Activated naive CD4-positive, alpha-beta T cell treated with anti-CD3 and anti-CD28 coated beads, Interleukin-2, amount 50 U/mL, for 24 hours (primary cell): ENCODE measurements at regions not wholly inside any gene's neighbourhood (a gene's known extent, or its start where the extent isn't known, plus 50 kb on each side); places are given as distances from the start of the nearest gene placed in this dataset.

Experiments used
- H3K27ac Mint-ChIP-seq: one replicate; pipeline ENCODE4 v1.8.0; 2021; ENCODE audit warnings: mild to moderate bottlenecking, mixed read lengths
- H3K27me3 Mint-ChIP-seq: one replicate; pipeline ENCODE4 v1.8.0; 2021; ENCODE audit warnings: mixed read lengths
- H3K36me3 Mint-ChIP-seq: one replicate; pipeline ENCODE4 v1.8.0; 2021; ENCODE audit warnings: mixed read lengths
- H3K4me1 Mint-ChIP-seq: one replicate; pipeline ENCODE4 v1.8.0; 2021; ENCODE audit warnings: mixed read lengths
- H3K4me3 Mint-ChIP-seq: one replicate; pipeline ENCODE4 v1.8.0; 2021; ENCODE audit warnings: mild to moderate bottlenecking, mixed read lengths
- H3K9me3 Mint-ChIP-seq: one replicate; pipeline ENCODE4 v1.8.0; 2021; ENCODE audit warnings: mixed read lengths

- H3K4me3 Mint-ChIP-seq: no peak overlapping the region
- no peaks in the 10 kb centered on the region for H3K9me3 Mint-ChIP-seq
- no peak overlapping the region for H3K27ac Mint-ChIP-seq
- H3K36me3 Mint-ChIP-seq: no peaks in the 10 kb centered on the region
- H3K27me3 Mint-ChIP-seq: no peaks in the 10 kb centered on the region
- H3K4me1 Mint-ChIP-seq: no peaks in the 10 kb centered on the region
These were observed 50.8 kb upstream of the INCENP start for GRCh38 chr11:62073061-62073460.

GRCh38 chr11:62071408-62071807 lies 52.4 kb upstream of the INCENP start:
- H3K9me3 Mint-ChIP-seq: no peaks in the 10 kb centered on the region
- no peak overlapping the region for H3K4me3 Mint-ChIP-seq
- H3K4me1 Mint-ChIP-seq: no peaks in the 10 kb centered on the region
- no peaks in the 10 kb centered on the region for H3K36me3 Mint-ChIP-seq
- H3K27ac Mint-ChIP-seq: no peak overlapping the region
- no peaks in the 10 kb centered on the region for H3K27me3 Mint-ChIP-seq

- Mint-ChIP-seq H3K36me3 (no peaks in the 10 kb centered on the region), H3K27me3 (no peaks in the 10 kb centered on the region), H3K4me1 (no peaks in the 10 kb centered on the region), H3K9me3 (no peaks in the 10 kb centered on the region), H3K27ac (no peak overlapping the region), H3K4me3 (no peak overlapping the region)
These were observed 53.6 kb upstream of the INCENP start for GRCh38 chr11:62069986-62070919.

GRCh38 chr11:62069374-62069773 lies 54.4 kb upstream of the INCENP start:
- no peaks in the 10 kb centered on the region for H3K36me3 Mint-ChIP-seq
- no peak overlapping the region for H3K27ac Mint-ChIP-seq
- H3K27me3 Mint-ChIP-seq: no peaks in the 10 kb centered on the region
- no peaks in the 10 kb centered on the region for H3K4me1 Mint-ChIP-seq
- no peaks in the 10 kb centered on the region for H3K9me3 Mint-ChIP-seq
- H3K4me3 Mint-ChIP-seq: no peak overlapping the region

GRCh38 chr11:62068730-62069129 lies 55.1 kb upstream of the INCENP start:
- Mint-ChIP-seq H3K9me3 (no peaks in the 10 kb centered on the region), H3K4me3 (no peak overlapping the region), H3K4me1 (no peaks in the 10 kb centered on the region), H3K27ac (no peak overlapping the region), H3K36me3 (no peaks in the 10 kb centered on the region), H3K27me3 (no peaks in the 10 kb centered on the region)

- H3K27ac Mint-ChIP-seq: no peak overlapping the region
- no peaks in the 10 kb centered on the region for H3K27me3 Mint-ChIP-seq
- H3K4me3 Mint-ChIP-seq: no peak overlapping the region
- no peaks in the 10 kb centered on the region for H3K9me3 Mint-ChIP-seq
- no peaks in the 10 kb centered on the region for H3K4me1 Mint-ChIP-seq
- no peaks in the 10 kb centered on the region for H3K36me3 Mint-ChIP-seq
These were observed 56.1 kb upstream of the INCENP start for GRCh38 chr11:62067741-62068140.

- Mint-ChIP-seq H3K4me1 (no peaks in the 10 kb centered on the region), H3K27ac (no peak overlapping the region), H3K36me3 (no peaks in the 10 kb centered on the region)
These were observed 59.6 kb upstream of the INCENP start for GRCh38 chr11:62064221-62064620.

GRCh38 chr11:62062223-62062861 lies 61.5 kb upstream of the INCENP start:
- no peak overlapping the region for H3K27ac Mint-ChIP-seq
- no peaks in the 10 kb centered on the region for H3K9me3 Mint-ChIP-seq
- H3K36me3 Mint-ChIP-seq: no peaks in the 10 kb centered on the region
- no peaks in the 10 kb centered on the region for H3K27me3 Mint-ChIP-seq
- H3K4me3 Mint-ChIP-seq: no peak overlapping the region
- H3K4me1 Mint-ChIP-seq: no peaks in the 10 kb centered on the region

More at GRCh38 chr11:62064221-62064620, 59.6 kb upstream of the INCENP start:
- Mint-ChIP-seq H3K9me3 (no peaks in the 10 kb centered on the region), H3K27me3 (no peaks in the 10 kb centered on the region), H3K4me3 (no peak overlapping the region)

- Mint-ChIP-seq H3K4me1 (no peaks in the 10 kb centered on the region), H3K27me3 (no peaks in the 10 kb centered on the region), H3K4me3 (no peak overlapping the region), H3K9me3 (no peaks in the 10 kb centered on the region), H3K36me3 (no peaks in the 10 kb centered on the region), H3K27ac (no peak overlapping the region)
These were observed 62.2 kb upstream of the INCENP start for GRCh38 chr11:62061356-62062222.

GRCh38 chr11:62057069-62057468 lies 66.7 kb upstream of the INCENP start:
- Mint-ChIP-seq H3K27ac (no peak overlapping the region), H3K4me3 (no peak overlapping the region), H3K36me3 (no peaks in the 10 kb centered on the region), H3K4me1 (no peaks in the 10 kb centered on the region), H3K9me3 (no peaks in the 10 kb centered on the region), H3K27me3 (no peaks in the 10 kb centered on the region)

- Mint-ChIP-seq H3K36me3 (no peaks in the 10 kb centered on the region), H3K4me3 (no peak overlapping the region), H3K27ac (no peak overlapping the region), H3K9me3 (no peaks in the 10 kb centered on the region), H3K4me1 (no peaks in the 10 kb centered on the region), H3K27me3 (no peaks in the 10 kb centered on the region)
These were observed 67.8 kb upstream of the INCENP start for GRCh38 chr11:62055970-62056369.

- no peaks in the 10 kb centered on the region for H3K4me1 Mint-ChIP-seq
- no peak overlapping the region for H3K4me3 Mint-ChIP-seq
- no peaks in the 10 kb centered on the region for H3K36me3 Mint-ChIP-seq
- no peaks in the 10 kb centered on the region for H3K9me3 Mint-ChIP-seq
- H3K27me3 Mint-ChIP-seq: no peaks in the 10 kb centered on the region
- H3K27ac Mint-ChIP-seq: no peak overlapping the region
These were observed 69.2 kb upstream of the INCENP start for GRCh38 chr11:62054484-62055121.

GRCh38 chr11:62054081-62054480 lies 69.7 kb upstream of the INCENP start:
- H3K27me3 Mint-ChIP-seq: no peaks in the 10 kb centered on the region
- no peaks in the 10 kb centered on the region for H3K9me3 Mint-ChIP-seq
- H3K27ac Mint-ChIP-seq: no peak overlapping the region
- H3K4me1 Mint-ChIP-seq: no peaks in the 10 kb centered on the region
- no peak overlapping the region for H3K4me3 Mint-ChIP-seq
- no peaks in the 10 kb centered on the region for H3K36me3 Mint-ChIP-seq

- Mint-ChIP-seq H3K36me3 (no peaks in the 10 kb centered on the region), H3K4me1 (no peaks in the 10 kb centered on the region), H3K4me3 (no peak overlapping the region), H3K27ac (no peak overlapping the region), H3K27me3 (no peaks in the 10 kb centered on the region), H3K9me3 (no peaks in the 10 kb centered on the region)
These were observed 73.1 kb upstream of the INCENP start for GRCh38 chr11:62050716-62051115.

- Mint-ChIP-seq H3K9me3 (no peaks in the 10 kb centered on the region), H3K4me1 (no peaks in the 10 kb centered on the region), H3K27ac (no peak overlapping the region), H3K4me3 (no peak overlapping the region), H3K27me3 (no peaks in the 10 kb centered on the region), H3K36me3 (no peaks in the 10 kb centered on the region)
These were observed 75.7 kb upstream of the INCENP start for GRCh38 chr11:62048100-62048499.
